ENCODE measurements at regions not wholly inside any gene's neighbourhood (a gene's known extent, or its start where the extent isn't known, plus 50 kb on each side); places are given as distances from the start of the nearest gene placed in this dataset.

DNA sequence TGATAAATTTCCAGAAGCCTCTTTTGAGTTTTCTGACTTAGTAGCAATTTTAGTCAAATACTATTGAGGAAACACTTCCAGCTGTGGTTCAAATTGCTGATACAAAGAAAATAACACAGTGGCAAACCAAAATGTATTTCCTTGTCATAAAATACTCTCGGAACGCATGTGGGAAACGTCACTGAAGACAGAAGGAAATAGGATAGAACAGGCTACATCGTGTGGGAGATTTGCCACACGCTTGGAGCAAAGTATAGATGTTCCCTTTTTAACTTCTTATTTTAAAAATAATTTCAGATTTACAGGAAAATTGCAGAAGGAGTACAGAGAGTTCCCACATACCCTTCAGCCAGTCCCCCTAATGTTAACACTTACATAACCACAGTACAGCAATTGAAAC is 88.8 kb downstream of the ING1 start:
- CTCF ChIA-PET (ENCODE audit: low intra/inter-chr PET ratio, low total read pairs): no interaction called here
- no peak overlapping the region for H2AFZ ChIP-seq (ENCODE audit: low read length)
- H3K9me3 ChIP-seq (ENCODE audit: low read length): no peaks in the 10 kb centered on the region
- H3K4me3 ChIP-seq (replicated peaks in 1 of 3; ENCODE audit: insufficient read depth in 1 of 3, low read depth in 2 of 3, low read length in 3 of 3): no peak overlapping the region
- no peak for TF ChIP-seq ZFP62 (CRISPR knock-in tag; IDR thresholded peaks at IDR 0.05)
- TF ChIP-seq ATAD3A (CRISPR knock-in tag; IDR thresholded peaks at IDR 0.05): no peak
- TF ChIP-seq ZNF24 (IDR thresholded peaks at IDR 0.05): no peak
- H3K4me1 ChIP-seq (ENCODE audit: insufficient read depth, low read length): peaks cover 19% of the 10 kb centered on the region
- intact Hi-C loops (cut with micrococcal nuclease; ENCODE audit: unreplicated experiment): no loop called here
- H3K4me2 ChIP-seq (ENCODE audit: low read depth, low read length): no peak overlapping the region
- H3K36me3 ChIP-seq (replicated peaks in 1 of 2; ENCODE audit: control insufficient read depth in 1 of 2, insufficient read depth in 2 of 2, low read length in 2 of 2): no peaks in the 10 kb centered on the region
- POLR2A ChIA-PET: no interaction called here
- H4K20me1 ChIP-seq (ENCODE audit: insufficient read depth, low read length): no peaks in the 10 kb centered on the region
- BruUV-seq (replicated peaks): no TSS peak
- in situ Hi-C loops (cut with HindIII; ENCODE audit: extremely low pct_ligation_motif_present, low pct_unique_long_range_greater_than_20kb): loop anchor here (25.0 kb wide), 1 partner anchor 590 kb away; no protein-coding TSS in a partner anchor
- no peak overlapping the region for H3K27ac ChIP-seq (ENCODE audit: extremely low read length, insufficient read depth, low read length)
- no peak for ATAC-seq
- FAIRE-seq: no peak
- no peaks in the 10 kb centered on the region for H3K79me2 ChIP-seq (ENCODE audit: insufficient read depth, low read length)
- DNase-seq (ENCODE audit: low spot score): no peak
- 31% methylated on average over 5 of the region's 5 CpGs for WGBS (ENCODE audit: low lambda C conversion rate)
- peaks cover 2 to 67% of the 10 kb centered on the region in 2 experiments for H3K27me3 ChIP-seq (ENCODE audit: control insufficient read depth in 1 of 2, insufficient read depth in 2 of 2, low read length in 2 of 2)
- no peak overlapping the region for H3K9ac ChIP-seq (ENCODE audit: insufficient read depth, low read depth, low read length)

- H2AFZ ChIP-seq (ENCODE audit: low read length): no peak overlapping the region
- peaks cover 4 to 39% of the 10 kb centered on the region in 2 experiments for H3K27me3 ChIP-seq (ENCODE audit: control insufficient read depth in 1 of 2, insufficient read depth in 2 of 2, low read length in 2 of 2)
- no peak overlapping the region for H3K4me3 ChIP-seq (replicated peaks in 1 of 3; ENCODE audit: insufficient read depth in 1 of 3, low read depth in 2 of 3, low read length in 3 of 3)
- intact Hi-C loops (cut with micrococcal nuclease; ENCODE audit: unreplicated experiment): no loop called here
- H3K4me1 ChIP-seq (ENCODE audit: insufficient read depth, low read length): no peaks in the 10 kb centered on the region
- H3K9ac ChIP-seq (ENCODE audit: insufficient read depth, low read depth, low read length): no peak overlapping the region
- DNase-seq (ENCODE audit: low spot score) (no peak), FAIRE-seq (no peak), ATAC-seq (no peak)
- in situ Hi-C loops (cut with HindIII; ENCODE audit: extremely low pct_ligation_motif_present, low pct_unique_long_range_greater_than_20kb): loop anchor here (25.0 kb wide), 1 partner anchor 594 kb away; no protein-coding TSS in a partner anchor
- WGBS (ENCODE audit: low lambda C conversion rate): 14% methylated on average over 1 of the region's 4 CpGs
- H3K4me2 ChIP-seq (ENCODE audit: low read depth, low read length): no peak overlapping the region
- H3K27ac ChIP-seq (ENCODE audit: extremely low read length, insufficient read depth, low read length): no peak overlapping the region
- H4K20me1 ChIP-seq (ENCODE audit: insufficient read depth, low read length): no peaks in the 10 kb centered on the region
- no TSS peak for BruUV-seq (replicated peaks)
- POLR2A ChIA-PET: no interaction called here
- no peaks in the 10 kb centered on the region for H3K9me3 ChIP-seq (ENCODE audit: low read length)
- no peaks in the 10 kb centered on the region for H3K36me3 ChIP-seq (replicated peaks in 1 of 2; ENCODE audit: control insufficient read depth in 1 of 2, insufficient read depth in 2 of 2, low read length in 2 of 2)
- CTCF ChIA-PET (ENCODE audit: low intra/inter-chr PET ratio, low total read pairs): no interaction called here
- TF ChIP-seq RBFOX2 (IDR thresholded peaks at IDR 0.05; ENCODE audit: low read depth, low read length) (no peak), ZNF850 (CRISPR knock-in tag; conservative IDR thresholded peaks at IDR 0.05) (no peak), TEAD3 (CRISPR knock-in tag; optimal IDR thresholded peaks at IDR 0.05; ENCODE audit: borderline replicate concordance) (no peak), NKX3-1 (CRISPR knock-in tag; IDR thresholded peaks at IDR 0.05) (no peak), ZNF143 (CRISPR knock-in tag; IDR thresholded peaks at IDR 0.05) (no peak), ZNF34 (CRISPR knock-in tag; IDR thresholded peaks at IDR 0.05; ENCODE audit: borderline replicate concordance) (no peak), EEA1 (CRISPR knock-in tag; IDR thresholded peaks at IDR 0.05; ENCODE audit: borderline replicate concordance) (no peak)
- TF ChIP-seq, protein P1, sequence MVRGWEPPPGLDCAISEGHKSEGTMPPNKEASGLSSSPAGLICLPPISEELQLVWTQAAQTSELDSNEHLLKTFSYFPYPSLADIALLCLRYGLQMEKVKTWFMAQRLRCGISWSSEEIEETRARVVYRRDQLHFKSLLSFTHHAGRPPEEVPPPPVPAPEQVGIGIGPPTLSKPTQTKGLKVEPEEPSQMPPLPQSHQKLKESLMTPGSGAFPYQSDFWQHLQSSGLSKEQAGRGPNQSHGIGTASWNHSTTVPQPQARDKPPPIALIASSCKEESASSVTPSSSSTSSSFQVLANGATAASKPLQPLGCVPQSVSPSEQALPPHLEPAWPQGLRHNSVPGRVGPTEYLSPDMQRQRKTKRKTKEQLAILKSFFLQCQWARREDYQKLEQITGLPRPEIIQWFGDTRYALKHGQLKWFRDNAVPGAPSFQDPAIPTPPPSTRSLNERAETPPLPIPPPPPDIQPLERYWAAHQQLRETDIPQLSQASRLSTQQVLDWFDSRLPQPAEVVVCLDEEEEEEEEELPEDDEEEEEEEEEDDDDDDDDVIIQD (CRISPR knock-in tag; IDR thresholded peaks at IDR 0.05; ENCODE audit: low read depth): no peak
- TF ChIP-seq, protein P2, sequence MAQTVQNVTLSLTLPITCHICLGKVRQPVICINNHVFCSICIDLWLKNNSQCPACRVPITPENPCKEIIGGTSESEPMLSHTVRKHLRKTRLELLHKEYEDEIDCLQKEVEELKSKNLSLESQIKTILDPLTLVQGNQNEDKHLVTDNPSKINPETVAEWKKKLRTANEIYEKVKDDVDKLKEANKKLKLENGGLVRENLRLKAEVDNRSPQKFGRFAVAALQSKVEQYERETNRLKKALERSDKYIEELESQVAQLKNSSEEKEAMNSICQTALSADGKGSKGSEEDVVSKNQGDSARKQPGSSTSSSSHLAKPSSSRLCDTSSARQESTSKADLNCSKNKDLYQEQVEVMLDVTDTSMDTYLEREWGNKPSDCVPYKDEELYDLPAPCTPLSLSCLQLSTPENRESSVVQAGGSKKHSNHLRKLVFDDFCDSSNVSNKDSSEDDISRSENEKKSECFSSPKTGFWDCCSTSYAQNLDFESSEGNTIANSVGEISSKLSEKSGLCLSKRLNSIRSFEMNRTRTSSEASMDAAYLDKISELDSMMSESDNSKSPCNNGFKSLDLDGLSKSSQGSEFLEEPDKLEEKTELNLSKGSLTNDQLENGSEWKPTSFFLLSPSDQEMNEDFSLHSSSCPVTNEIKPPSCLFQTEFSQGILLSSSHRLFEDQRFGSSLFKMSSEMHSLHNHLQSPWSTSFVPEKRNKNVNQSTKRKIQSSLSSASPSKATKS (CRISPR knock-in tag; IDR thresholded peaks at IDR 0.05): no peak
- H3K79me2 ChIP-seq (ENCODE audit: insufficient read depth, low read length): no peaks in the 10 kb centered on the region
Observed at GRCh38 chr13:110806636-110807035, 93.1 kb downstream of the ING1 start.

Measured in HepG2 (cell line).